B cell (primary cell): ENCODE measurements at regions not wholly inside any gene's neighbourhood (a gene's known extent, or its start where the extent isn't known, plus 50 kb on each side); places are given as distances from the start of the nearest gene placed in this dataset.

Experiments
- ATAC-seq: fragments of 200-7000 bp; cut with Tn5 transposase; one replicate; pipeline ENCODE4 v1.10.0; 2021; ENCODE audit warnings: low read depth, mild to moderate bottlenecking, moderate number of reproducible peaks, moderate library complexity
- CTCF ChIA-PET: fragments of 350-600 bp; sonication (Branson Sonifier 250); formaldehyde crosslinking; loops from one replicate; lab custom pipeline; 2021; ENCODE audit warnings: antibody characterized with exemption, inconsistent platforms; lab: Charles Lee
- POLR2A ChIA-PET: fragments of 350-600 bp; sonication (Branson Sonifier 250); formaldehyde crosslinking; loops from one replicate; lab custom pipeline; 2021; ENCODE audit warnings: antibody characterized with exemption; lab: Charles Lee
- DNase-seq: peaks from one replicate; pipeline ENCODE4 v3.0.0; 2013
- H2AFZ ChIP-seq: 2 replicates; pipeline ENCODE4 v1.6.1; 2012; ENCODE audit warnings: mild to moderate bottlenecking, low read depth, low read length; ENCODE audit not compliant: insufficient read depth, poor library complexity, severe bottlenecking
- H3K27ac ChIP-seq, 2 donors: 1 replicate in 1 of 2; 2 replicates in 1 of 2; pipeline ENCODE4 v1.5.1; 2012 to 2013; ENCODE audit warnings: low read length in 2 of 2, mild to moderate bottlenecking in 2 of 2, moderate library complexity in 1 of 2
- H3K27me3 ChIP-seq, 4 experiments: fragments of 200-600 bp in 1 of 4; sonication (generic) in 1 of 4; replicated peaks in 1 of 4; 1 replicate in 2 of 4; 2 replicates in 2 of 4; pipeline versions ENCODE4 v1.6.1 to v1.7.0; 2013 to 2016; ENCODE audit warnings: low read length in 3 of 4, mild to moderate bottlenecking in 2 of 4, mixed read lengths in 1 of 4, moderate library complexity in 1 of 4; ENCODE audit not compliant: insufficient read depth in 4 of 4, control insufficient read depth in 3 of 4; ENCODE audit errors: control extremely low read depth in 1 of 4
- H3K36me3 ChIP-seq, 2 experiments: replicated peaks in 1 of 2; 1 replicate in 1 of 2; 2 replicates in 1 of 2; pipeline versions ENCODE4 v1.6.1 to v1.7.1; 2013; ENCODE audit warnings: low read length in 1 of 2; ENCODE audit not compliant: insufficient read depth in 2 of 2, control insufficient read depth in 1 of 2; ENCODE audit errors: control extremely low read depth in 1 of 2, extremely low read depth in 1 of 2
- H3K4me1 ChIP-seq, 2 donors: fragments of 200-600 bp in 1 of 2; sonication (generic) in 1 of 2; 1 replicate in 1 of 2; 2 replicates in 1 of 2; pipeline versions ENCODE4 v1.5.1 to v1.6.1; 2013 to 2017; ENCODE audit warnings: low read length in 2 of 2; ENCODE audit not compliant: control insufficient read depth in 2 of 2, insufficient read depth in 2 of 2
- H3K4me2 ChIP-seq: replicated peaks from 2 replicates; pipeline ENCODE3; 2012; ENCODE audit warnings: mild to moderate bottlenecking, low read depth, low read length; ENCODE audit not compliant: poor library complexity, severe bottlenecking
- H3K4me3 ChIP-seq, 5 experiments: fragments of 200-600 bp in 1 of 5; sonication (generic) in 1 of 5; 1 replicate in 3 of 5; 2 replicates in 2 of 5; pipeline versions ENCODE4 v1.5.1 to v1.7.0; 2011 to 2016; ENCODE audit warnings: low read length in 4 of 5, mild to moderate bottlenecking in 4 of 5, low read depth in 2 of 5, control low read depth in 1 of 5, moderate library complexity in 1 of 5; ENCODE audit not compliant: insufficient read depth in 1 of 5; ENCODE audit errors: control extremely low read depth in 1 of 5, extremely low read depth in 1 of 5
- H3K79me2 ChIP-seq: fragments of 200-600 bp; sonication (generic); one replicate; pipeline ENCODE4 v1.6.0; 2016; ENCODE audit warnings: low read length; ENCODE audit not compliant: control insufficient read depth, insufficient read depth
- H3K9ac ChIP-seq: fragments of 200-600 bp; sonication (generic); 2 replicates; pipeline ENCODE4 v1.6.1; 2017; ENCODE audit warnings: mild to moderate bottlenecking, low read length, moderate library complexity
- H3K9me3 ChIP-seq, 3 donors: one replicate each; pipeline versions ENCODE4 v1.6.1 to v1.7.1; 2013; ENCODE audit warnings: low read length in 2 of 3; ENCODE audit not compliant: control insufficient read depth in 2 of 3, insufficient read depth in 1 of 3; ENCODE audit errors: control extremely low read depth in 1 of 3
- H4K20me1 ChIP-seq: 2 replicates; pipeline ENCODE4 v1.6.0; 2012; ENCODE audit warnings: mild to moderate bottlenecking, low read length; ENCODE audit not compliant: insufficient read depth, control insufficient read depth, poor library complexity, severe bottlenecking
- H3K27ac Mint-ChIP-seq: one replicate; pipeline ENCODE4 v1.8.0; 2021; ENCODE audit warnings: mixed read lengths
- H3K27me3 Mint-ChIP-seq: one replicate; pipeline ENCODE4 v1.8.0; 2021; ENCODE audit warnings: mixed read lengths
- H3K4me1 Mint-ChIP-seq: one replicate; pipeline ENCODE4 v1.8.0; 2021; ENCODE audit warnings: mixed read lengths
- H3K4me3 Mint-ChIP-seq: one replicate; pipeline ENCODE4 v1.8.0; 2021; ENCODE audit warnings: mixed read lengths
- H3K9me3 Mint-ChIP-seq: one replicate; pipeline ENCODE4 v1.8.0; 2022; ENCODE audit warnings: mixed read lengths; ENCODE audit not compliant: insufficient read depth
- EZH2 ChIP-seq: IDR thresholded peaks from 2 replicates; pipeline ENCODE4 v1.6.1; 2012; ENCODE audit warnings: borderline replicate concordance, low read depth, mild to moderate bottlenecking, moderate library complexity, low read length; ENCODE audit not compliant: insufficient read depth, poor library complexity, severe bottlenecking
- WGBS: methylation state at CpG from one replicate; pipeline ENCODE4 v1.1.5; 2013; ENCODE audit warnings: missing lambda C conversion rate; ENCODE audit not compliant: insufficient coverage; 5-methylcytosine and 5-hydroxymethylcytosine counted together
- intact Hi-C: fragments of 100-400 bp; cut with micrococcal nuclease; formaldehyde crosslinking; loops from one replicate; pipeline ENCODE4 v1.10.0; 2022
- TF ChIP-seq, protein P1 (sequence below): fragments of 200-600 bp; IDR thresholded peaks from one replicate; pipeline ENCODE4 v1.8.0; 2022; ENCODE audit warnings: antibody characterized with exemption, mild to moderate bottlenecking

DNA sequence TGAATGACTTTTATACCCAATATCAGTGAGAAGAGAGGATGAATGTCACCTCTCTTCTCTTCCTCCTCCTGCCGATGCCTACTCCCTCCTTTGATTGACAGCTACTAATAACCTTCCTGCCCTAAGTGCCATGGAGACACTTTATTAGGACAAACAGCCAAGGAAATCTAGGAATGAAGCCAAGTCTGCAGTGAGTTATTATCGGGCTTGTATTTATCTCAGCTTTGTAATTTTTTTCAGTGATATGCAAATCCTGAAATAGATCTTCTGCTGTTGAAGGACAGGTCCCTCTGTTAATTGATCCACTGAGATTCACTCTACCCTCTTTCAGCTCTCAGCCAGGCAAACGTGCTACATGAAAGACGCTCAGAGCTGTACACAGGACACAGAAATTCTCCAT lies 686.7 kb downstream of the TMEM182 start:
- H3K36me3 ChIP-seq: no peaks in the 10 kb centered on the region
- no peaks in the 10 kb centered on the region for H3K4me1 ChIP-seq
- H3K79me2 ChIP-seq: no peaks in the 10 kb centered on the region
- H2AFZ ChIP-seq: no peak overlapping the region
- no CpG with 5 or more reads among the region's 4 CpGs for WGBS
- no peaks in the 10 kb centered on the region for H4K20me1 ChIP-seq
- Mint-ChIP-seq H3K4me1 (no peaks in the 10 kb centered on the region), H3K27ac (no peak overlapping the region), H3K4me3 (no peak overlapping the region), H3K9me3 (peaks cover 2% of the 10 kb centered on the region), H3K27me3 (no peaks in the 10 kb centered on the region)
- intact Hi-C loops: no loop called here
- no peak overlapping the region for H3K27ac ChIP-seq
- ATAC-seq: no peak
- no peak overlapping the region for H3K4me3 ChIP-seq
- no peaks in the 10 kb centered on the region for H3K27me3 ChIP-seq
- POLR2A ChIA-PET: no interaction called here
- H3K9me3 ChIP-seq: peaks cover 0 to 3% (median 0%) of the 10 kb centered on the region in 3 donors
- no peak overlapping the region for H3K4me2 ChIP-seq
- H3K9ac ChIP-seq: no peak overlapping the region
- no peak for DNase-seq
- CTCF ChIA-PET: no interaction called here
- TF ChIP-seq, protein P1, sequence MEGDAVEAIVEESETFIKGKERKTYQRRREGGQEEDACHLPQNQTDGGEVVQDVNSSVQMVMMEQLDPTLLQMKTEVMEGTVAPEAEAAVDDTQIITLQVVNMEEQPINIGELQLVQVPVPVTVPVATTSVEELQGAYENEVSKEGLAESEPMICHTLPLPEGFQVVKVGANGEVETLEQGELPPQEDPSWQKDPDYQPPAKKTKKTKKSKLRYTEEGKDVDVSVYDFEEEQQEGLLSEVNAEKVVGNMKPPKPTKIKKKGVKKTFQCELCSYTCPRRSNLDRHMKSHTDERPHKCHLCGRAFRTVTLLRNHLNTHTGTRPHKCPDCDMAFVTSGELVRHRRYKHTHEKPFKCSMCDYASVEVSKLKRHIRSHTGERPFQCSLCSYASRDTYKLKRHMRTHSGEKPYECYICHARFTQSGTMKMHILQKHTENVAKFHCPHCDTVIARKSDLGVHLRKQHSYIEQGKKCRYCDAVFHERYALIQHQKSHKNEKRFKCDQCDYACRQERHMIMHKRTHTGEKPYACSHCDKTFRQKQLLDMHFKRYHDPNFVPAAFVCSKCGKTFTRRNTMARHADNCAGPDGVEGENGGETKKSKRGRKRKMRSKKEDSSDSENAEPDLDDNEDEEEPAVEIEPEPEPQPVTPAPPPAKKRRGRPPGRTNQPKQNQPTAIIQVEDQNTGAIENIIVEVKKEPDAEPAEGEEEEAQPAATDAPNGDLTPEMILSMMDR: no peak
- TF ChIP-seq EZH2: no peak

DNA sequence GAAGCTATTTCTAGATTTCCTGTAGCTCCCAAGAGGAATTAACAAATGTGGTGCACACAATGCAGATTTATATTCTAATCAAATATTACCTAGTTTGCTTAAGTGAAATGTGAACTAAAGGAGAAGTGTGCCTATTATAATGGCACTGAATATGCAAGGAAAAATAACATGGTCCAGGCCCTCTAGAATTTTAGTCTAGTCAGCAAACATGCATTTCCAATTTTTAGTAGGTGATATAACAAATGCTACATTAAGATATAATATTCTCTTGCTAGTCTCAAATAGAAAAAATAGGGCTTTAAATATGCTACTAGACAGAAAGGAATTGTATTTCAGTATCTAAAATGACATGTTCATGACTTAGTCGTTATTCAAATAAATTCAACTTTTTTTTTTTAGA lies 689.5 kb downstream of the TMEM182 start:
- no peaks in the 10 kb centered on the region for H3K79me2 ChIP-seq

More for the DNA sequence above, 689.5 kb downstream of the TMEM182 start:
- intact Hi-C loops: no loop called here
- no peak overlapping the region for H3K4me2 ChIP-seq
- no peaks in the 10 kb centered on the region for H3K4me1 ChIP-seq
- H3K27ac Mint-ChIP-seq: no peak overlapping the region
- H4K20me1 ChIP-seq: no peaks in the 10 kb centered on the region
- H3K9me3 ChIP-seq: peaks cover 0 to 3% (median 0%) of the 10 kb centered on the region in 3 donors
- ATAC-seq (no peak), DNase-seq (no peak)
- H3K36me3 ChIP-seq: no peaks in the 10 kb centered on the region
- no peak overlapping the region for H3K4me3 ChIP-seq
- H3K27ac ChIP-seq: no peak overlapping the region
- POLR2A ChIA-PET: no interaction called here
- no peak overlapping the region for H2AFZ ChIP-seq
- H3K9ac ChIP-seq: no peak overlapping the region
- WGBS: no CpG with 5 or more reads among the region's 1 CpG
- peaks cover 2% of the 10 kb centered on the region for H3K9me3 Mint-ChIP-seq
- H3K27me3 ChIP-seq: no peaks in the 10 kb centered on the region
- H3K4me3 Mint-ChIP-seq: no peak overlapping the region
- no peaks in the 10 kb centered on the region for H3K27me3 Mint-ChIP-seq
- CTCF ChIA-PET: no interaction called here
- no peak for TF ChIP-seq EZH2
- H3K4me1 Mint-ChIP-seq: no peaks in the 10 kb centered on the region
